SU-DHL-6 (cell line): ENCODE measurements at regions not wholly inside any gene's neighbourhood (a gene's known extent, or its start where the extent isn't known, plus 50 kb on each side); places are given as distances from the start of the nearest gene placed in this dataset.

Experiments
- H2AFZ ChIP-seq: fragments of 200-600 bp; sonication (generic); 2 replicates; pipeline ENCODE4 v1.6.1; 2014; ENCODE audit warnings: low read depth, mild to moderate bottlenecking, moderate library complexity, mixed read lengths, antibody characterized with exemption, low read length; ENCODE audit not compliant: severe bottlenecking
- H3F3A ChIP-seq: fragments of 200-600 bp; shearing (Covaris generic); 2 replicates; pipeline ENCODE4 v1.6.0; 2016; ENCODE audit warnings: antibody characterized with exemption, mild to moderate bottlenecking; ENCODE audit not compliant: insufficient read depth
- H3K27ac ChIP-seq: fragments of 200-600 bp; sonication (generic); 2 replicates; pipeline ENCODE4 v1.5.1; 2016; ENCODE audit warnings: low read depth, mild to moderate bottlenecking, low read length, moderate library complexity, mixed read lengths
- H3K27me3 ChIP-seq: fragments of 200-600 bp; sonication (generic), shearing (Covaris generic); 2 replicates; pipeline ENCODE4 v1.6.0; 2014; ENCODE audit warnings: mild to moderate bottlenecking, low read length
- H3K36me3 ChIP-seq: fragments of 200-600 bp; sonication (generic); 2 replicates; pipeline ENCODE4 v1.6.1; 2014; ENCODE audit warnings: mild to moderate bottlenecking, low read length, mixed read lengths
- H3K4me2 ChIP-seq: fragments of 300-600, 200-600 bp; shearing (Covaris generic), sonication (generic); 2 replicates; pipeline ENCODE4 v1.6.0; 2014; ENCODE audit warnings: low read length, low read depth, mild to moderate bottlenecking; ENCODE audit not compliant: poor library complexity, severe bottlenecking
- H3K4me3 ChIP-seq: fragments of 200-600 bp; sonication (generic); 2 replicates; pipeline ENCODE4 v1.5.1; 2014; ENCODE audit warnings: antibody characterized with exemption, low read length, mild to moderate bottlenecking, mixed read lengths; ENCODE audit not compliant: insufficient read depth, poor library complexity, severe bottlenecking
- H3K79me2 ChIP-seq: fragments of 200-600 bp; sonication (generic); 2 replicates; pipeline ENCODE4 v1.6.1; 2014; ENCODE audit warnings: mild to moderate bottlenecking, low read length, moderate library complexity; ENCODE audit not compliant: insufficient read depth
- H3K9ac ChIP-seq: fragments of 200-600 bp; sonication (generic); 2 replicates; pipeline ENCODE4 v1.7.0; 2014; ENCODE audit warnings: mild to moderate bottlenecking, low read length
- H3K9me2 ChIP-seq: fragments of 200-600 bp; sonication (generic); replicated peaks from 2 replicates; pipeline ENCODE4 v1.6.1; 2014; ENCODE audit warnings: low read length; ENCODE audit not compliant: insufficient read depth
- H3K9me3 ChIP-seq: fragments of 200-600 bp; sonication (generic); 2 replicates; pipeline ENCODE4 v1.6.1; 2014; ENCODE audit warnings: low read length, mixed read lengths; ENCODE audit not compliant: insufficient read depth
- H4K20me1 ChIP-seq: fragments of 200-600 bp; sonication (generic); 2 replicates; pipeline ENCODE4 v1.6.1; 2014; ENCODE audit warnings: low read depth, mild to moderate bottlenecking, antibody characterized with exemption, low read length, moderate library complexity, mixed read lengths
- EZH2phosphoT487 ChIP-seq: fragments of 200-600 bp; sonication (generic), shearing (Covaris generic); conservative IDR thresholded peaks from 2 replicates; pipeline ENCODE4 v1.6.1; 2018; ENCODE audit warnings: mild to moderate bottlenecking, antibody characterized with exemption, low read length, moderate library complexity, mixed read lengths
- TF ChIP-seq, protein P1 (sequence below): fragments of 200-600 bp; sonication (generic); IDR thresholded peaks from one replicate; pipeline ENCODE4 v1.5.1; 2017; ENCODE audit warnings: antibody characterized with exemption, mild to moderate bottlenecking, low read length, moderate library complexity; ENCODE audit not compliant: insufficient read depth, poor library complexity, severe bottlenecking

DNA sequence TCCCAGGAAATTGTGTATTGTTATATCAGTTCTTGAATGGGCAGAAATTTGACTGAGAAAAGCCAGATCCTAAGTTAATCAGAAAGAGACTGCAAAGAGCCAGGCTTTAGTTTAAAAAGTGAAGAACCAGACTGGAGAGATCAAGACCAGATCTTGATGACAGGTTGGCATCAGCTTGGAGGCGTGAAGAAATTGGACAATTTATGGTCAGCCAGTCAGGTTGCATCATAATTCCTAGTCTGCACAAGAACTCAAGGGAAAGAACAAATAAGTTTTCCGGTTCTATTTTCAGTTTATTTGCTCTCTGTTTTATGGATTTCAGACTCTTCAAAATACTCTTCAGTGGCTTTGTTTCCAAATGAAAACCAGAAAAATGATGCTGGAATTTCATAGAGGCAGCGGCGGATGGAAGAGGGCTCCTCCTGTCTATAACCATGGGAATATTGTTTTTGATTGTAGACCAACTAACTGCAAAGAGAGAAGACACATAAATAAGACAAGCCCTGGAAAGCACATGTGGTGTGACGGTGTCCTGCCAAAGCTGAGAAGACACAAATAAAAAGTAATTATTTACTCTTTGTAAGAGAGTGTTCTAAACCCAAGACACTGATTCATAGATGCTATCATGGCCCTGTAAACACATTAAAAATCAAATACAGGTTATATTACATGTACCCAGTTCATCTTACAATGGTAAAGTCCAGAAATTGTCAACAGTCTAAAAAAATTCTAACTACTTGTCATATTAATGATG lies 91.7 kb downstream of the PCTP start:
- no peaks in the 10 kb centered on the region for H3K79me2 ChIP-seq
- H2AFZ ChIP-seq = no peak overlapping the region
- no peak for TF ChIP-seq EZH2phosphoT487
- TF ChIP-seq, protein P1, sequence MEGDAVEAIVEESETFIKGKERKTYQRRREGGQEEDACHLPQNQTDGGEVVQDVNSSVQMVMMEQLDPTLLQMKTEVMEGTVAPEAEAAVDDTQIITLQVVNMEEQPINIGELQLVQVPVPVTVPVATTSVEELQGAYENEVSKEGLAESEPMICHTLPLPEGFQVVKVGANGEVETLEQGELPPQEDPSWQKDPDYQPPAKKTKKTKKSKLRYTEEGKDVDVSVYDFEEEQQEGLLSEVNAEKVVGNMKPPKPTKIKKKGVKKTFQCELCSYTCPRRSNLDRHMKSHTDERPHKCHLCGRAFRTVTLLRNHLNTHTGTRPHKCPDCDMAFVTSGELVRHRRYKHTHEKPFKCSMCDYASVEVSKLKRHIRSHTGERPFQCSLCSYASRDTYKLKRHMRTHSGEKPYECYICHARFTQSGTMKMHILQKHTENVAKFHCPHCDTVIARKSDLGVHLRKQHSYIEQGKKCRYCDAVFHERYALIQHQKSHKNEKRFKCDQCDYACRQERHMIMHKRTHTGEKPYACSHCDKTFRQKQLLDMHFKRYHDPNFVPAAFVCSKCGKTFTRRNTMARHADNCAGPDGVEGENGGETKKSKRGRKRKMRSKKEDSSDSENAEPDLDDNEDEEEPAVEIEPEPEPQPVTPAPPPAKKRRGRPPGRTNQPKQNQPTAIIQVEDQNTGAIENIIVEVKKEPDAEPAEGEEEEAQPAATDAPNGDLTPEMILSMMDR = no peak
- no peaks in the 10 kb centered on the region for H3K36me3 ChIP-seq
- H3K4me3 ChIP-seq = no peak overlapping the region
- no peaks in the 10 kb centered on the region for H3K9me2 ChIP-seq
- H3K9me3 ChIP-seq = no peaks in the 10 kb centered on the region
- no peaks in the 10 kb centered on the region for H4K20me1 ChIP-seq
- no peak overlapping the region for H3K4me2 ChIP-seq
- H3K27me3 ChIP-seq = no peaks in the 10 kb centered on the region
- H3K27ac ChIP-seq = no peak overlapping the region
- no peak overlapping the region for H3K9ac ChIP-seq
- H3F3A ChIP-seq = no peaks in the 10 kb centered on the region

DNA sequence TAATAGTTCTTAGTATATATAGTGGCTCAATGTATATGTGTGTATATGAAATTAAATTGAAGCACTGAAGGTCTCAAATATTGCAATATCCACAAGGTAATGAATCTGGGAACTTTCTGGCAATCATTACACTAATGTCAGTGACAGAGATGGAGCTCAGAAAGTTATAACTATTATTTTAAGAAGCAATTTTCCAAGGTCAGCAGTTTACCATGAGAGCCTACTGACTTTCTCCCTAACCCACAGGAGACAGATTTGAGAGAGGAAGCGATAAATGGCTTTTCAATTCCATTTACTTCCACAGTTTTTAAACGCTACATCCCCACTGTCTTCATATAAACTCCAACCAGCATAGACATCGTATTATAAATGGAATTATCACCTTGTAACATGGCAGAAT lies 92.9 kb downstream of the PCTP start:
- no peak overlapping the region for H3K4me2 ChIP-seq
- no peaks in the 10 kb centered on the region for H4K20me1 ChIP-seq
- H3K27me3 ChIP-seq = no peaks in the 10 kb centered on the region
- H3K36me3 ChIP-seq = no peaks in the 10 kb centered on the region
- no peak overlapping the region for H3K4me3 ChIP-seq
- no peaks in the 10 kb centered on the region for H3K9me2 ChIP-seq
- no peaks in the 10 kb centered on the region for H3K79me2 ChIP-seq
- no peak overlapping the region for H3K27ac ChIP-seq
- no peaks in the 10 kb centered on the region for H3K9me3 ChIP-seq
- TF ChIP-seq, protein P1 = no peak
- TF ChIP-seq EZH2phosphoT487 = no peak
- no peak overlapping the region for H3K9ac ChIP-seq
- no peaks in the 10 kb centered on the region for H3F3A ChIP-seq
- H2AFZ ChIP-seq = no peak overlapping the region

DNA sequence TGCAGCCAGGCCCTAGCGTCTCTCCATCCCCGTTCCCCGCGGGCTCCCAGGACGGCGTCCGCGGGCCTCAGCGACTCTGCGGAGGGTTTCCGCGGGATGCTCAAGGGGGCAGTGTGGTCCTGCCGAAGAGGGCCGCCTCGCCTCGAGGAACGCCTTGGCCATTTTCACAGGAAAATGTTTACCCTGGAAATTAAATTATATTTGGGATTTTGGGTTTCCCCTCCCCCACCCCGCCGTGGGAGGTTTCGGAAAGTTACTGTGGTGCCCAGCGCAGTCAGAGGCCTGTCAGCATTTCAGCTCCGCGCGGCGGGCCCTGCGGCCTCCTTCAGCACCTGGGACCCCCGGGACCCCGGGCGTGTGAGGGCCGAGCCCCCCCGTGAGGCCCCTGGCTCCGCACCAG lies 94.5 kb downstream of the PCTP start:
- no peaks in the 10 kb centered on the region for H3K79me2 ChIP-seq
- no peak overlapping the region for H3K27ac ChIP-seq
- no peaks in the 10 kb centered on the region for H3F3A ChIP-seq
- no peaks in the 10 kb centered on the region for H3K9me3 ChIP-seq
- H3K9ac ChIP-seq = no peak overlapping the region
- no peaks in the 10 kb centered on the region for H3K9me2 ChIP-seq
- TF ChIP-seq EZH2phosphoT487 = no peak
- TF ChIP-seq, protein P1 = no peak
- H3K36me3 ChIP-seq = no peaks in the 10 kb centered on the region
- H3K27me3 ChIP-seq = no peaks in the 10 kb centered on the region
- H4K20me1 ChIP-seq = no peaks in the 10 kb centered on the region
- H3K4me2 ChIP-seq = no peak overlapping the region
- H2AFZ ChIP-seq = no peak overlapping the region
- H3K4me3 ChIP-seq = no peak overlapping the region
